ENCODE measurements at regions not wholly inside any gene's neighbourhood (a gene's known extent, or its start where the extent isn't known, plus 50 kb on each side); places are given as distances from the start of the nearest gene placed in this dataset.
A peak's percentile ranks its signal among the peaks of the same experiment; 100 is the strongest.
"Not testable (repeated sequence)": the region's sequence is repeated elsewhere in the genome, so short reads cannot be mapped to it uniquely, and the experiment has no call there.

- DNase-seq: no peak
Measured at GRCh38 chr20:52098186-52098585, 93.4 kb downstream of the ZFP64 start.

DNA sequence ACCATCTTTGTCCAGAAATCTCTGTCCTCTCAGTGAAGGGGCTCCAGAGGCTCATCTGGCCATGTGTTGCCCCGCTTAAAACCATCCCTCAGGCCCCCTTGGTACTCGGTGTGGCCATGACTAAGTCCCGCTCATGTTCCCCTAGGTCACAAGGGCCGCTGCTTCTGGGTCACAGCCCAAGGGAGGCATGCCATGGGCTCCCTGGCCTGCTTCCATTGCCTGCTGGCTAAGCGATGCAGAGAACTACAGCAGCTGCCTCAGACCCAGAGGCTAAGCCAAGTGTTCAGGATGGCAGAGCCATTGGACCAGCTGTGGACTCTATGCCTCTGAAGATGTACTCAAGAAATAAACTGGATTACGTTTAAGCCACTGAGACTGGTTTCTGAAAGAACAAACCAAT, 95.5 kb downstream of the ZFP64 start:
- no peak for DNase-seq

DNA sequence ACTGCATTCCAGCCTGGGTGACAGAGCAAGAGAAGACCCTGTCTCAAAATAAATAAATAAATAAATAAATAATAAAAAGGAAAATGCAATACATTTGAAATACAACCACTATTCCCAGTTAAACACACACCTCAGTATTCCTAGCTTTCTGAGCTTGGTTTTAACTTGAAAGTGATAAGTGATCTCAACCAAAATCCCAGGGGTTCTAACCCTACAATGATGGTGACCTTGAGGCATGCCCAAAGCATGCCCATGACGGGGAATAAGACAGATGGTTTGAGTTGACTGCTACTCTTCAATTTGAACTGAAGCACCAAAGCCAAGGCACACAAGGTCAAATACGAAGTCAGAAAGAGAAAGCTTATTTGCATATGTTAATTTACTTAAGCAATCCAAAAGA, 96.9 kb downstream of the ZFP64 start:
- DNase-seq: no peak

DNA sequence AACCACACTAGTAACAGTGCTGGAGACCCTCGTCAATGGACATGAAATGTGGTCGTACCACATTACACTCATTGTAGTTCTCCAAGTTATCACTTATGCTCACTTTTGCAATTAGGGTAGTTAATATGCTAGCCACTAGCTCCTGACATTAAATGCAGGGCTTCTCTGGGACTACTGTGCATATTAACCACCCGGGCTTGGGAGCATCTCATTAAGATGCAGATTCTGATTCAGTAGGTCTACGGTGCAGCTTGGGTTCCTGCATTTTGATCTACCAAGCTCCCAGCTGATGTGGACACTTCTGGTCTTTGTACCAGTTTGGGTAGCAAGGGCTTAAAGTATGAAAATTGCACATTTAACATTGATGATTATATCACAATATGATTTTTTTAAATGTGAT, 98.0 kb downstream of the ZFP64 start:
- DNase-seq: no peak

- DNase-seq: no peak
Measured at GRCh38 chr20:52090035-52090434, 101.5 kb downstream of the ZFP64 start.

- no peak for DNase-seq
Measured at GRCh38 chr20:52087471-52087870, 104.1 kb downstream of the ZFP64 start.

DNA sequence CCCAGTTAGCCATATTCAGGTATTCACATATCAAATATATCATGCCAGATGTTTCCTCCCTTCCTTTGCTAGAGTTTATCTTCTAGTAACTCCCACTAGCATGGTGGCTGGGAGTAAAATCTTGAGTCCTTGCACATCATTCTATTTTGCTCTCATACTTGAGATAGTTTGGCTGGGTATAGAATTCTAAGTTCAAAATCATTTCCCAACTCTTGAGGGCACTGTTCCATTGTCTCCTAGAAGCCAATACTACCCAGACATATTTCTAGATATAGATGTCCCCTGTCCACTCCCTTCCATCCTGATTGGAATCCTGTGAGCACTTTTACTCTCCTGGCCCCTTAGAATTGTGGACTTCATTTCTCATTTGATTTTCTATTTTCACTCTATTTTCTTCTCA, 104.7 kb downstream of the ZFP64 start:
- DNase-seq: no peak

- no peak for DNase-seq
Measured at GRCh38 chr20:52084727-52085126, 106.9 kb downstream of the ZFP64 start.

DNA sequence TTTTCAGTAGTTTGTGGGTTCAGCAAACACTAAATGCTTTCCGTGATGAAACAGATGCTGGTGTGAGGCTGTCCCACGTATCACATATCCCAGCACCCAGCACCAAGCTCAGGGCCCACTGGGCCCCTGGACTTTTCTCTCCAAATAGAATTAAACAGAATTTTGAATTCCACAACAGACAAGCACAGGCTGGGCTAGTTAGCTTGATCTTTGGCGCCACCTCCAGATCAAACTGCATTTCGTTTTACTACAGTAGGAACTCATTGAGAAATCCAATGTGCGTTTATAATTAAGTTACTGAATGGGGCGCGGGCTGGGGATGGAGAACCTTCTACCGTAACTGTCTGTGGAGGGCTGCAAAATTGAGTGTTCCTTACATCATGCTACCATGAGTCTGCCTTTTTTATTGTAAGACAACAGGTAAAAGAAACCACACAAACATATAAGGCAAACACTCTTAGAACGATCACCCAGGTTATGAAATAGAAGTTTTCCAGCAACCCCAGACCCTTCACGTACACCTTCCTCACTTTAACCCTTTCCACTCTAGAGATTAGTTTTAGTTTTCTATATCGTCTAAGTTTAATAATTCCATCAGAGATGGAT, 107.8 kb downstream of the ZFP64 start:
- peak; percentile 28 to 64 for DNase-seq

GRCh38 chr20:52082612-52083011, 109.0 kb downstream of the ZFP64 start:
- no peak for DNase-seq

DNA sequence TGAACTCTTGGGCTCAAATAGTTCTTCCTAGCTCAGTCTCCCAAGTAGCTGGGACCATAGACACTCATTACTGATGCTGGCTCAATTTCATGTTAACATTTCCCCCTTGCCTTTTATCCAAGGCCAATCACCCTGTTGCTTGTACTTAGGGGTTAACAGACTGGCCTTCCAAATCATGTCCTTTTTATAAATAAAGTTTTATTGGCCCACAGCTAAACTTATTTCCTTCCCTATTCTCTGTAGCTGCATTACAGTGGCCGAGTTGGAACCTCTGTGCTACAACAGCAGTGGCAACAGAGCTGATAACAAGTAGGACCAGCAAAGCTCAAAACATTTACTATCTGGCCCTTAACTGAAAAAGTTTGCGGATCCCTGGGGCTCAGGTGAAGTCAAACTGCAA, 109.8 kb downstream of the ZFP64 start:
- DNase-seq: no peak

GRCh38 chr20:52081066-52081465, 110.5 kb downstream of the ZFP64 start:
- DNase-seq: no peak

GRCh38 chr20:52078289-52078688, 113.3 kb downstream of the ZFP64 start:
- DNase-seq: no peak

DNA sequence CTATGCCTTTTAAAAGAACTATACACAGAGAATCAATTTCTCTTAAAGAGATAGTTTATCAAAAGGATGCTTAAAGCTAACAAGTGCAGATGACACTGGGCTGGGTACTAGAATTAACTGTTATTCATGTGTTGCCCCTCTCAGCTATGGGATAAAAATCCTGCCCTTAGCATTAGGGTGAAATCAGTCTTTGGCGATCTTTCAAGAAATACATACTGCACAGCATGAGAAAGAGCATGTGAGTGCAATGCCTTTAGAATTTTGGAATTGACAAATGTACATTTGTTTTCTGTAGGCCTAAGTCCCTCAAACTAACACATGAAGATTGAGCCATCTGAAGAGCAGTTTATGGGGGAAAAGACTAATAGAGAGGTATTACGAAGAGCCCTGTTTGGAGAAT, 115.4 kb downstream of the ZFP64 start:
- no peak for DNase-seq

- no peak for DNase-seq
Measured at GRCh38 chr20:52075400-52075799, 116.2 kb downstream of the ZFP64 start.

- no peak for DNase-seq
Measured at GRCh38 chr20:52071136-52071535, 120.4 kb downstream of the ZFP64 start.

- DNase-seq: no peak
Measured at GRCh38 chr20:52064931-52065330, 126.6 kb downstream of the ZFP64 start.

DNA sequence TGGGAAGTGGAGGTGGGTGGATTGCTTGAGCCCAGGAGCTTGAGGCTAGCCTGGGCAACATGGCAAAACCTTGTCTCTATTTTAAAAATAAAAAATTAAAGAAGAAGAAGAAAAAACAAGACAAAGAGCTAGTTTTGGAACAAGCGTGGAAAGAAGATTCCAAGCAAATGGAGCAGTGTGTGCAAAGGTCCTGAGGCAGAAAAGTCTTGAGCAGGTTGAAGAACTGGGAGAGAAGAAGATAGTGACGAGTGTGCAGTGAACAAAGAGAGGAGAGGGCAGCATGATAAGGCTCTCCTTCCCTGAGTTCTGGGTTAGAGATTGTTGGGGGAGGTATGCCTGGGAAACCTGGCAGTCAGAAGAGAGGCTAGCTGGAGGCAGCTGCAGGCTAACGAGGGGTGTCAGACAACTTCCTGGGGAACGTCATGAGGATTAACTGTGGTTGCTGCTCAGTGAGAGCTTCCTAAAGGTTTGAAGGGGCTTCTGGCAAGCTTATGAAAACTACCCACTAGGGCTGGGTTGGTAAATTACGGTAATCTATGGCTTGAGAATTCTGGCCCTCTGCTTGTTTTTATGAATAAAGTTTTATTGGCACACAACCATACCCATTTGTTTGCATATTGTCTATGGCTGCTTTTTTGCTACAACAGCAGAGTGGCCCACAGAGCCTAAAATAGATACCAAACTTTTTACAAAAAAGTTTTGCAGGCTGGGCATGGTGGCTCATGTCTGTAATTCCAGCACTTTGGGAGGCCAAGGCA, 128.9 kb downstream of the ZFP64 start:
- no peak for DNase-seq

DNA sequence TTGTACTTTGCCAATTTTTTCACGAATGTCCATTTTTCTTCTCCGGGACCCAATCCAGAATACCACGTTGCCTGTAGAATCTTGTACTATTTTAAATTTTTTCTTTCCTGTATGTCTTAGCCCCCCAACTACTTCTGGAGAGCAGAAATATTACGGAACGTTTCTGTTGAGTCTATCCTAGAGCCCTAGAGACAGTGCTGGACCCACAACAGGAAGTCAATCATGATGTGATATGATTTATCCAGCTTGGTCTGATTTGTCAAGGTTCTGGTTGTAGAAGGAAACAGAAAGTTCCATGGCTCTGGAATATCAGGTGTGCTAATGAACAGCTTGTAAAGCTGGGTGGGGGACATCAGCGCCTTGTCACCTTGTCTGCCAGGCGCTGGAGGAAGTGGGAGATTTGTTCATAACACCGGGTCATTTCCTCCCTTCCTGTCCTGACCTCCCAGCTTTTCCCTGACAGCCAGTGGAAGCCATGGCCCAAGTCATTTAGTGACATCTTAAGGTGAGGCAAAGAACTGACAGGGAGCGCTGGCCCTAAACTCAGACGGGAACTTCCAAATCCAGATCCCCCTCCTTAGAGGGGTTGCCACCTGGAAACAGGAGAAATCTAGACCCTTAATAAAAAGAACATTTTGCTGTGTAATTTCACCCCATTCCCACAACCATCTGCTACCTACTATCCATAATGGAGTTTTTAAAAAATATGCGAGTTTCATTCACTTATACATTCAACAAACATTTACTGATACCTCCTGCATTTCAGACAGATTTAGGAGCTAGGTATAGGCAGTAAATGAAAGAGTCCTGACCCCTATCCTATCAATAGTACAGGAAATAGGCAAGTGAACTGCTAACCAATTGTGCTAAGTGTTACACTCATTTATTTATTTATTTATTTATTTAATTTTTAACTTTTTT, 130.5 kb downstream of the ZFP64 start:
- no peak for DNase-seq

GRCh38 chr20:52057133-52057532, 134.4 kb downstream of the ZFP64 start:
- not testable (repeated sequence) for DNase-seq

DNA sequence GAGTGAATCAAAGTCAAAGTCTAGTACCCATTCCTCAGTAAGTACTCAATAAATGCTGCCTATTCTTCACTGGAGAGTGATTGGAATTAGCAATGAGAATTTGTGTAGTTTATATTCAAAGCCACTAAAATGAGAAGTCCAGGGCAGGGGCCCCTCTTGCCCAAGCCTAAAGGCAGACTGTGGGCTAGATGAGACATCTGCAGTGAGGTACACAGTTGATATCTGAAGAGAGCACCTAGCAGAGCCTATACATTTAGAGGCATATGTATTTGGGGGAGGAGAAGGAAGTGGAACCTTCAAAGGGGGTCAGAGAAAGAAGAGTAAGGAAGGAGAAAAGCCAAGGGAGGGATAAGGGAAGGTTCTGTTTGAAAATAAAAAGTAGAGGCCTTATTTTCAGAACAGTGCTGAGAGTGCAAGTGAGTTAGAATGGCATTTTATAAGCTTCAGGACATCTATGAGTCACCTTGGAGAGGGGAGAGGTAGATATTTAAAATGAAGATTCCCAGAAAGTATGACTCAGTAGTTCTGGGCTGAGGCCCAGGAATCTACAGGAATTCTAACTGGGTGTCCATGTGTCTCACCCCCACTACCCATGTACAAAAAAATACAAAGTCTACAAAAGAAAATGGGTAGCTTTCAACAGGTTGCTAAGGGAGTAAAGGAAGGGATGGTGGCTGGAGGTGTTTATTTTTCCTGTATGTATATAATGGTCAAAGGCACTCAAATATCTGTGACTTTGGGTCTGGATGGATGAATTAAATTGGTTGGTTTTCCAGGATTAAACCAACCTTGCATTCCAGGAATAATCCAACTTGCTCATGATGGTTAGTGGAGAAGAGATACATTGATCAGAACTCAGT, 135.1 kb downstream of the ZFP64 start:
- DNase-seq: no peak

DNA sequence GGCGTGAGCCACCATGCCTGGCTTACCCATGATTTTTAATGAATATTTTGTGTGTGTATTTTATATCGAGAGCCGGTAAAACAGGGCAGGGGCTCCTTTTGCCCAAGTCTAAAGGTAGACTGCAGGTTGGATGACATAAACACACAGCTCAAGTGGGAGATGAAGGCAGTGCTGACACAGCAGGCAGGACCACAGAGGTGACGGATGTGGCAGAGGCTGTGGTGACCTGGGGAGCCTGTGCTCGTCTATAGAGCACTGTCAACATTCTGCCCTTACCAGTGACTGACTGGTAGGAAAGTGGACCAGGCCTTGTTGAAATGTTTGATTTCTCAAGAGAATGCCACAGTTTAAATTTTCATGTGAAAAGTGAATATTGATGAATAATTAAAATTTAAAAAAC, 137.5 kb downstream of the ZFP64 start:
- DNase-seq: no peak
